HG03571 (cell line): ENCODE measurements at regions not wholly inside any gene's neighbourhood (a gene's known extent, or its start where the extent isn't known, plus 50 kb on each side); places are given as distances from the start of the nearest gene placed in this dataset.
"Not testable (repeated sequence)": the region's sequence is repeated elsewhere in the genome, so short reads cannot be mapped to it uniquely, and the experiment has no call there.

Experiments
- ATAC-seq: cut with Tn5 transposase; IDR thresholded peaks from one replicate; pipeline ENCODE4 v1.9.1; 2021; ENCODE audit not compliant: unreplicated experiment

- no peak for ATAC-seq
Observed at GRCh38 chr3:30319713-30320112, 286.7 kb upstream of the TGFBR2 start.

GRCh38 chr3:30320392-30320791 is 286.0 kb upstream of the TGFBR2 start:
- no peak for ATAC-seq

- no peak for ATAC-seq
Observed at GRCh38 chr3:30321065-30321464, 285.3 kb upstream of the TGFBR2 start.

GRCh38 chr3:30323649-30324048 is 282.8 kb upstream of the TGFBR2 start:
- ATAC-seq = not testable (repeated sequence)

- ATAC-seq = no peak
Observed at GRCh38 chr3:30324587-30324986, 281.8 kb upstream of the TGFBR2 start.

- ATAC-seq = not testable (repeated sequence)
Observed at GRCh38 chr3:30327976-30328375, 278.4 kb upstream of the TGFBR2 start.

GRCh38 chr3:30328935-30329334 is 277.5 kb upstream of the TGFBR2 start:
- not testable (repeated sequence) for ATAC-seq

- no peak for ATAC-seq
Observed at GRCh38 chr3:30331519-30331918, 274.9 kb upstream of the TGFBR2 start.

- ATAC-seq = no peak
Observed at GRCh38 chr3:30332196-30333021, 274.0 kb upstream of the TGFBR2 start.

- ATAC-seq = no peak
Observed at GRCh38 chr3:30333143-30333542, 273.3 kb upstream of the TGFBR2 start.

GRCh38 chr3:30333903-30334302 is 272.5 kb upstream of the TGFBR2 start:
- ATAC-seq = no peak

- no peak for ATAC-seq
Observed at GRCh38 chr3:30340500-30340899, 265.9 kb upstream of the TGFBR2 start.

- ATAC-seq = no peak
Observed at GRCh38 chr3:30341079-30341478, 265.3 kb upstream of the TGFBR2 start.

- ATAC-seq = no peak
Observed at GRCh38 chr3:30341851-30342250, 264.6 kb upstream of the TGFBR2 start.

GRCh38 chr3:30342318-30343060 is 263.9 kb upstream of the TGFBR2 start:
- ATAC-seq = no peak

- ATAC-seq = no peak
Observed at GRCh38 chr3:30343067-30343831, 263.2 kb upstream of the TGFBR2 start.

GRCh38 chr3:30343861-30344260 is 262.5 kb upstream of the TGFBR2 start:
- no peak for ATAC-seq

GRCh38 chr3:30344288-30344687 is 262.1 kb upstream of the TGFBR2 start:
- no peak for ATAC-seq

- ATAC-seq = no peak
Observed at GRCh38 chr3:30346933-30347320, 259.5 kb upstream of the TGFBR2 start.

- ATAC-seq = no peak
Observed at GRCh38 chr3:30347679-30348216, 258.7 kb upstream of the TGFBR2 start.

- no peak for ATAC-seq
Observed at GRCh38 chr3:30349507-30349906, 256.9 kb upstream of the TGFBR2 start.
